Naive thymus-derived CD8-positive, alpha-beta T cell (primary cell): ENCODE measurements at regions not wholly inside any gene's neighbourhood (a gene's known extent, or its start where the extent isn't known, plus 50 kb on each side); places are given as distances from the start of the nearest gene placed in this dataset.

Experiments used
- ATAC-seq, 2 donors: fragments of 150-1000 bp; cut with Tn5 transposase in 1 of 2; sonication (Bioruptor Pico), chemical (Tn5 transposase) in 1 of 2; 1 replicate in 1 of 2; 2 replicates in 1 of 2; pipeline ENCODE4 v1.10.0; 2021; ENCODE audit warnings: mild to moderate bottlenecking in 2 of 2, moderate library complexity in 2 of 2
- POLR2A ChIA-PET: fragments of 350-600 bp; sonication (Branson Sonifier 250); formaldehyde crosslinking; loops from one replicate; lab custom pipeline; 2021; ENCODE audit warnings: antibody characterized with exemption; lab: Charles Lee
- DNase-seq, 10 donors: peaks; one replicate each; pipeline versions ENCODE4 v3.0.0 to v3.0.0-alpha.2; 2020 to 2022
- H3K27ac Mint-ChIP-seq, 10 donors: one replicate each; pipeline ENCODE4 v1.8.0; 2020 to 2022; ENCODE audit warnings: mild to moderate bottlenecking in 10 of 10, mixed read lengths in 10 of 10, moderate library complexity in 4 of 10, inconsistent platforms in 1 of 10
- H3K27me3 Mint-ChIP-seq, 5 donors: one replicate each; pipeline ENCODE4 v1.8.0; 2021 to 2022; ENCODE audit warnings: mixed read lengths in 5 of 5
- H3K36me3 Mint-ChIP-seq, 3 donors: one replicate each; pipeline ENCODE4 v1.8.0; 2020 to 2022; ENCODE audit warnings: mixed read lengths in 3 of 3, mild to moderate bottlenecking in 2 of 3, inconsistent platforms in 1 of 3
- H3K4me1 Mint-ChIP-seq, 4 donors: one replicate each; pipeline ENCODE4 v1.8.0; 2021 to 2022; ENCODE audit warnings: mixed read lengths in 4 of 4
- H3K4me3 Mint-ChIP-seq, 10 donors: one replicate each; pipeline ENCODE4 v1.8.0; 2020 to 2022; ENCODE audit warnings: mild to moderate bottlenecking in 10 of 10, mixed read lengths in 10 of 10, moderate library complexity in 6 of 10, inconsistent platforms in 1 of 10
- H3K9me3 Mint-ChIP-seq, 9 donors: one replicate each; pipeline ENCODE4 v1.8.0; 2020 to 2022; ENCODE audit warnings: mixed read lengths in 9 of 9, mild to moderate bottlenecking in 3 of 9, inconsistent platforms in 1 of 9, moderate library complexity in 1 of 9

DNA sequence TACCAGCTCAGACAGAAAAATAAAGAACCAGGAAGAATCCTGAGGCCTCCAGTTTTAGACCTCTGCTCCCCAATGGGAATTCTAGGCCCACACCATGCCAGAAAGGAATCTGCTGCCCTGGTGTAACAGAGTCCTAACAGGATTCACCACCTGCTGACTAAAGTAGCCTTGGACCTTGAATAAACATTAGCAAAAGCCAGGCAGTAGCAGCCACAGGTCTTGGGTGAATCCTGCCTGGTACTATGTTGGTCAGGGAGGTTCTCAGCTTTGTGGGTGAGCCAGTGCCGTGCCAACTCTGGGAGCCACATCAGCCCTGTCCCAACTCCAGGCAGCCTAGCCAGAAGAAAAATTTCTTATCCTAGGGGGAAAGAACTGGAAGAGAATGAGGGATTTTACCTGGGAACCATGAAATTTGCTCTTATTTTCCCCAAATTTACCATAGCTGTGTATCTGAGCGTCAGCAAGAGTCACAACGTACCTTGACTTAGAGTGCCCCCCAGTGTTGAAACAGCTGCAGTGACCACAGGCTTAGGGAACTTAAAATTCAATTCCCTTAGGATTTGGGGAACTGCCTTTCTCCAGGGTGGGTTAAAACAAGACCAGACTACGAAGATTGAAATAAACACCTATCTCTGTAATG, 1895.6 kb upstream of the PRR20A start:
- Mint-ChIP-seq H3K9me3 (peaks cover 3 to 58% (median 19%) of the 10 kb centered on the region in 9 donors), H3K27ac (no peak overlapping the region), H3K27me3 (no peaks in the 10 kb centered on the region), H3K4me3 (no peak overlapping the region), H3K36me3 (peaks cover 0 to 8% (median 0%) of the 10 kb centered on the region in 3 donors), H3K4me1 (no peaks in the 10 kb centered on the region)
- no peak for ATAC-seq
- POLR2A ChIA-PET = no interaction called here
- no peak for DNase-seq

DNA sequence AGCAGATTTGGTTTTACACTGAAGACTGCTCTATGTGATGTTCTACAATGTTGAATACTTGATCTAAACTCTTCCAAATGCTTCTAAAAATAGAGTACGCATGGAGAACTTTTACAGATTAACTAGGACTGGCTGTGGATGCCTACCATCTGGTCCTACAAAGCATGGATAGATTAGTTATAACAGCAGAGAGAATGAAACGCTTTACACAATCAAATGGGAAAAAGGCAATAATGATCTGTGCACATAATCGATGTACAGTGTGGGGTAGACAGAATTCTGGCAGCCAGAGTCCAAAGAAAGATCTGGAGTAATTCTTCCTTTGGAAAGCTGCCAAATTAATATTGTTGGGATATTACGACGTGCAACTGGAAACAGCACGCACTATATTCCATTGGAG, 1885.5 kb upstream of the PRR20A start:
- Mint-ChIP-seq H3K36me3 (peaks cover 0 to 12% (median 0%) of the 10 kb centered on the region in 3 donors), H3K9me3 (peaks cover 13 to 46% (median 23%) of the 10 kb centered on the region in 9 donors), H3K4me1 (no peaks in the 10 kb centered on the region), H3K27me3 (no peaks in the 10 kb centered on the region), H3K4me3 (no peak overlapping the region), H3K27ac (no peak overlapping the region)
- no peak for ATAC-seq
- DNase-seq = no peak
- POLR2A ChIA-PET = no interaction called here

DNA sequence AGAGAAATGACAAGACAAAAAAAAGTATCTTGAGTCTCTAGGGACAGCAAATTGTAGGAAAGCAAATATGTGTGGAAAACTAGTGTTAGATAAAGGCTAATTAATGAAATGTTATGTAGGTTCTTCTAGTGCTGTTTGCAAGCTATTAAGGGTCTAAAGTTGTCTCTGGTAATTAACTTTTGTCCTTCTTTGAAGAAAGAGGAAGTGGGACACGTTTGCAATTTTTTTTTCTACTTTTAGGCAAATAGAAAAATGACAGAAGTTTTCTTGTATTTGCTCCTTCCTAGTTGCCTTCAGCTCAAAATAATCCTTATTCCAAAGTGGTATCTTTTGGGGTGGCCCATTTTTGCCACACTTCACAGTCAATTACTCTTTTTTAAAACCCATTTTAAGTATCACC, 1877.7 kb upstream of the PRR20A start:
- H3K36me3 Mint-ChIP-seq = peaks cover 0 to 7% (median 0%) of the 10 kb centered on the region in 3 donors
- H3K27ac Mint-ChIP-seq = no peak overlapping the region
- no peak overlapping the region for H3K4me3 Mint-ChIP-seq
- no peaks in the 10 kb centered on the region for H3K4me1 Mint-ChIP-seq
- H3K9me3 Mint-ChIP-seq = peaks cover 3 to 42% (median 12%) of the 10 kb centered on the region in 9 donors
- POLR2A ChIA-PET = no interaction called here
- no peak for DNase-seq
- ATAC-seq = no peak
- no peaks in the 10 kb centered on the region for H3K27me3 Mint-ChIP-seq

DNA sequence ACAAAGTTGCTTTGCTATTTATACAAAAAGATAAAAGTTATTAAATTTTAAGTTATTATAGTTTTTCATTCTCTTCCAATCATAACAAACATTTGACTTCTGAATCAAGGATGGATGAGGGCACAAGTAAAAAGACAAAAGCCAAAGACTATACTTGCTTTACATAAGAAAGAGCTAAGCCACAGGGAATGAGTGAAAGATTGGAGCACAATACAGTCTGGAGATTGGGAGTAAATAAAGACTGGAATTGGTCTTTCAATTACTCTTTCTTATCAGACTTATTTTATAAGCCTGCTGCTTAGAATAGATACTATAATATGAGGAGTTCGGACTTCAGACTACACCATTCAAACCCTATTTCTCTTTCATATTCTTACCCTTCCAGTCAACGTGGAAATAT, 1874.1 kb upstream of the PRR20A start:
- POLR2A ChIA-PET = no interaction called here
- H3K9me3 Mint-ChIP-seq = peaks cover 1 to 40% (median 16%) of the 10 kb centered on the region in 9 donors
- H3K27ac Mint-ChIP-seq = no peak overlapping the region
- H3K27me3 Mint-ChIP-seq = no peaks in the 10 kb centered on the region
- no peaks in the 10 kb centered on the region for H3K4me1 Mint-ChIP-seq
- DNase-seq (no peak), ATAC-seq (no peak)
- no peaks in the 10 kb centered on the region for H3K36me3 Mint-ChIP-seq
- no peak overlapping the region for H3K4me3 Mint-ChIP-seq

DNA sequence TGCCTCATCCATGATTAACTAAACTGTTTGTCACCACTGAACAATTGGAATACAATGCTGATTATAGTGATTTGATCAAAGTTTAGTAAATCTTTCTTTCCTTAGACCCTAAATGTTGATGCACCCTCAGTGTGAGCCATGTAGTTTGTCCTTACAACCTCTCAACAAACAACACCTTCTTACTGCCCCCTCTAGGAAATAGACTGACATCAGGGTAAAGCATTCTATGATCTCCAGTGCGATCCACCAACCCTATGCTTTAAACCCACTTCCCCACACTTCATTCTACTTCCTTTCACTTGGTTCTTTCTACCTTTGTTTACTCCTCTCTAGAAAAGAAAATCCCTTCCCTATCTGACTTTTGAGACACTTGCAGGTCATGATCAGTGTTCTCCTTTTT, 1842.5 kb upstream of the PRR20A start:
- Mint-ChIP-seq H3K9me3 (peaks cover 6 to 45% (median 22%) of the 10 kb centered on the region in 9 donors), H3K4me3 (no peak overlapping the region), H3K36me3 (peaks cover 0 to 8% (median 0%) of the 10 kb centered on the region in 3 donors), H3K27me3 (no peaks in the 10 kb centered on the region), H3K27ac (no peak overlapping the region), H3K4me1 (no peaks in the 10 kb centered on the region)
- ATAC-seq = no peak
- POLR2A ChIA-PET = no interaction called here
- no peak for DNase-seq

DNA sequence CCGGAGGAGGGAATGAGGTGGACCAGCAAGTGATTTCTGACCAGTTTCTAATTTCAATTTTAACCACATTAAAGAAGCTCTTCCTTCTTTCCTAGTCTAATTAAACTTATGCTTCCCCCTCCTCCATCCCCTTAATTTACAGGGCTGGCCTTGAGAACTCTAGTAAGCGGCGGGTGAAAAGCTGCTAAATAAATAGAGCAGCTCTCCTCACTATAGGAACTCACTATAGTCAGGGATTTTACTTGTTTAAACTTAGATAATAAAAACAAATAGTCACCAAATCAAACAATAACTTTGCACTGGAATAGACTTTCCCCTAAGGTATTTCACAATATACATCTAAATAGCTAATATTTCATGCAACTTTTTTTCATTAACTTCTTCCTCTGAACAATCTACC, 1838.2 kb upstream of the PRR20A start:
- DNase-seq = no peak
- Mint-ChIP-seq H3K36me3 (peaks cover 0 to 3% (median 0%) of the 10 kb centered on the region in 3 donors), H3K4me3 (no peak overlapping the region), H3K27me3 (no peaks in the 10 kb centered on the region), H3K9me3 (peaks cover 4 to 22% (median 13%) of the 10 kb centered on the region in 9 donors), H3K27ac (no peak overlapping the region), H3K4me1 (no peaks in the 10 kb centered on the region)
- POLR2A ChIA-PET = no interaction called here
- no peak for ATAC-seq

DNA sequence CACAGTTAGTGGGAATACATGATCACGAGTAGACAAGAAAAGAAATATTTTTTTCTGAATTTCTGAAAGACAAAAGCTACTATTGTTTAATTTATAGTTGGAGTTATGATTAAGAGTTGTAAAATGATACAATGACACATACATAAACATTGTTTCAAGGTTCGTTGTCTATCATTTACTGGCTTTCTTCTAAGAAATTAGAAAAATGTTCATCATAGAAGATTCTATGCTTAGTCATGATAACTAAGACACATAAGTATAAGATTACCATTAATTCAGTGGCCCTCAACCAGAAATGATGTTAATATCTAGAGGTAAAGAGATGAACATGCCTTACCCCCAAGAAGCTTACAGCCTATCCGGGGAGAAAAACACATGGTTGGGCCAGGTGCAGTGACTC, 1832.8 kb upstream of the PRR20A start:
- ATAC-seq = no peak
- Mint-ChIP-seq H3K27me3 (no peaks in the 10 kb centered on the region), H3K4me1 (no peaks in the 10 kb centered on the region), H3K36me3 (no peaks in the 10 kb centered on the region), H3K4me3 (no peak overlapping the region), H3K27ac (no peak overlapping the region), H3K9me3 (peaks cover 0 to 16% (median 9%) of the 10 kb centered on the region in 9 donors)
- POLR2A ChIA-PET = no interaction called here
- DNase-seq = no peak

DNA sequence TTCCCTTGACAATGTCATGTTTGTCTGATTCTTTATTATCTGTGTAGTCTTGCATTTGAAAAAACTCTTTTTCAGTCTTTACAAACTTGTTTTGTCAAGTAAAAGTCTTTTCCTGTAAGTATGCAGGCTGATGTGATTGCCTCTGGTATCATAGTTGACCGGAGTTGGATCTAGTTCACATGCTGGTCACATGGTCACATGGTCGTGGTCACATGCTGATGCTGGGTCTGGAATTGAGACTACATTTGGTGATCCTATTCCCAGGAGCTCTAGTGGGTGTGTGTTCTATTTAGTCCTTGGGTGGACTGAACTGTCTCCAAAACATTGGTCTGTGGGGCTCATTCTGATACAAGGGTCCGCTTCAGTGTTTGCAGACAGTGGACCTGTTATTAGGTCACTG, 1798.8 kb upstream of the PRR20A start:
- no peak overlapping the region for H3K4me3 Mint-ChIP-seq
- no peak for ATAC-seq
- no peak overlapping the region for H3K27ac Mint-ChIP-seq
- H3K27me3 Mint-ChIP-seq = no peaks in the 10 kb centered on the region
- H3K4me1 Mint-ChIP-seq = no peaks in the 10 kb centered on the region
- peaks cover 0 to 59% (median 14%) of the 10 kb centered on the region in 9 donors for H3K9me3 Mint-ChIP-seq
- no peaks in the 10 kb centered on the region for H3K36me3 Mint-ChIP-seq
- POLR2A ChIA-PET = no interaction called here
- DNase-seq = no peak

DNA sequence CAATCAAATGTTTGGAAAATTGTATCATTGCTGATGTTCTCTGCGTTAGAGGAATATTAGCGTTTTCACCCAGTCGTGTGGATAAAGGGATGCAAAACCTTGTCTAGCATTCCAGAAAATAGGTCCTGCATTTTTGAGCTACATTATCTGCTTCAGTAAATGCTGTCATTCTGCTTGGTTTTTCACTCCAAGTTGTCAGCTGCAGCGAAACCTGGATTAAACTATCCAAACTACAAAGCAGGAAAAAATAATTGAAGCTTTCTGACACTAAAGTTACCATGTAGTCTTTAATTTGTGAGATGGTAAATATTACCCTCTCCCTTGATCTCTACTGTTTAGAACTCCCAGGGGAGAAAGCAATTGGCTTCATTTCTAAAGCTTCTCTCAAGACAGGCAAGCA, 1795.5 kb upstream of the PRR20A start:
- DNase-seq (no peak), ATAC-seq (no peak)
- Mint-ChIP-seq H3K4me1 (no peaks in the 10 kb centered on the region), H3K36me3 (no peaks in the 10 kb centered on the region), H3K27me3 (no peaks in the 10 kb centered on the region), H3K4me3 (no peak overlapping the region), H3K9me3 (peaks cover 1 to 36% (median 18%) of the 10 kb centered on the region in 9 donors), H3K27ac (no peak overlapping the region)
- POLR2A ChIA-PET = no interaction called here

DNA sequence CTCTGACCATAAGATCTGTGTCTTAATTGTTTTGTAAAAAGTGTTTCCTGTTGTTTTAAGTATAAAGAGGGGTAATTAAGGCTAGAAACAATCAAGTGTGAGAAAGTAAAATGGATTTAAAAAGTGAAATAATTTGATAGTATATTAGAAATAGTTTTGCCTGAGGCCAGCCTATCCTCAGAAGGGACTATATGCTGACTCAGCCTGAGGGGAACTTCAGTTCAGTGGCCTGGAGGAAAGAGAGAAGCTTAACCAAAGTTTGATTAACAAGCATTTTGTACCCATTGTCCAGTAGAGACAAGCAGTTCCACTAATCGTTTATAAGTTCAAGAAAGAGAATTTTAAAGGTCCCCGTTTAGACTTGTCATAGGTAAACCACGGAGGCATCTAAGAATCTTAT, 1793.2 kb upstream of the PRR20A start:
- peaks cover 1 to 23% (median 14%) of the 10 kb centered on the region in 9 donors for H3K9me3 Mint-ChIP-seq

DNA sequence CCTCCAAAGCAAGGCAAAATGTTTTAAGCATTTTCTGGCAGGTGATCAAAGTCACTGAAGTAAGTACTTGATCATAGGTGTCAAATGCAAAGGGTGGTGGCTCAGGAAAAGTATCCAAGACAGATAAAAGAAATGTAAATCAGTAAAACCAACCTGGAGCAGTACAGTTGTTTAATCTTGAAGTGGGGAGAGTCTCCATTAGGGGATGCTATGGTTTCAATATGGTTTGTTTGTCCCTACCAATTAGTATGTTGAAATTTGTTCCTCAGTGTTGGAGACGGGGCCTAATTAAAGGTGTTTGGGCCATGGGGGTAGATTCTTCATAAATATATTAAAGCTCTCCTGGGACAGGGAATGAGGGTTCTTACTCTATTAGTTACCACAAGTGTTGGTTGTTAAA, 1781.7 kb upstream of the PRR20A start:
- H3K9me3 Mint-ChIP-seq = peaks cover 0 to 15% (median 7%) of the 10 kb centered on the region in 9 donors
- peaks cover 0 to 3% (median 0%) of the 10 kb centered on the region in 3 donors for H3K36me3 Mint-ChIP-seq
- no peak for ATAC-seq
- no peaks in the 10 kb centered on the region for H3K4me1 Mint-ChIP-seq
- POLR2A ChIA-PET = no interaction called here
- no peak overlapping the region for H3K27ac Mint-ChIP-seq
- H3K27me3 Mint-ChIP-seq = no peaks in the 10 kb centered on the region
- no peak for DNase-seq
- H3K4me3 Mint-ChIP-seq = no peak overlapping the region

More for the DNA sequence above, 1793.2 kb upstream of the PRR20A start:
- no peaks in the 10 kb centered on the region for H3K4me1 Mint-ChIP-seq
- no peaks in the 10 kb centered on the region for H3K27me3 Mint-ChIP-seq
- no peak overlapping the region for H3K27ac Mint-ChIP-seq
- POLR2A ChIA-PET = no interaction called here
- ATAC-seq (no peak), DNase-seq (no peak)
- no peaks in the 10 kb centered on the region for H3K36me3 Mint-ChIP-seq
- H3K4me3 Mint-ChIP-seq = no peak overlapping the region

DNA sequence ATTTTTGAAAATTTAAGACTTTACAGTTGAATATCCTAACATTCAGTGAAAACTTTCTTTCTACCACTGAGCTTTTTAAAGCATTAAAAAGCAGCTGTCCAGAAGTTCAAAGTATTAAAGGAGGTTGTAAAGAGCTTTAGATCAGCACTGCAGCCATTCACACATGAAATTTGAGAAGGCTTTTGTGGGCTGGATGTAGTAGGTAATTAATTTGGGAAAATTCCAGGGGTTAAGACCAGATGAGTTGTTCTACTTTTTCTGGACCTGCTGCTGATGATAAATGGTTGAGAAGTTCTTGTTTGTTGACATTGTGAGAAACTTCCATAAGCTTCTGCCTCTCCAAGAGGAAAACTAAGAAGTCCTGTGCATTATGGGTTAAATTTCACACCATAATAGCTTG, 1779.6 kb upstream of the PRR20A start:
- Mint-ChIP-seq H3K27ac (no peak overlapping the region), H3K36me3 (peaks cover 0 to 3% (median 0%) of the 10 kb centered on the region in 3 donors), H3K4me3 (no peak overlapping the region), H3K4me1 (no peaks in the 10 kb centered on the region), H3K9me3 (peaks cover 0 to 29% (median 9%) of the 10 kb centered on the region in 9 donors), H3K27me3 (no peaks in the 10 kb centered on the region)
- ATAC-seq (no peak), DNase-seq (no peak)
- POLR2A ChIA-PET = no interaction called here

DNA sequence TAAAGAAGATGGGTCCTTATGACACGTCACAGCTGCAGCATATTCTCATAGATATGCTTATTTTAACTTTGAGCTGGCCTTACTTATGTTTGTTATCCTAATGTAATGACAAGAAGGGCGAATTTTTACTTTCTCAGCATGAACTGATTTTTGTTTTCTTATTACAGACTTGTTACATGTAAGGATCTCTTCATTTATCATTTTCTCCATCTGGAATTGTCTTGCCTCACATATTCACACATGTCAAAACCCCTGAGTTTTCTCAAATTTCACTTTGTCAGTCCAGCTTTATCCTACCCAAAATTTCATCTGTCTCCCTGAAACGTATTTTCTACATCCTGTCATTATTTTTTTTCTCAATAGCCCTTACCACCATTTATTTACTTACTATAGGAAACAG, 1774.0 kb upstream of the PRR20A start:
- Mint-ChIP-seq H3K4me1 (no peaks in the 10 kb centered on the region), H3K4me3 (no peak overlapping the region), H3K36me3 (peaks cover 0 to 3% (median 0%) of the 10 kb centered on the region in 3 donors), H3K9me3 (peaks cover 0 to 19% (median 9%) of the 10 kb centered on the region in 9 donors), H3K27me3 (no peaks in the 10 kb centered on the region), H3K27ac (no peak overlapping the region)
- POLR2A ChIA-PET = no interaction called here
- ATAC-seq = no peak
- DNase-seq = no peak

GRCh38 chr13:55394470-55394869, 1746.2 kb upstream of the PRR20A start:
- H3K9me3 Mint-ChIP-seq = peaks cover 0 to 28% (median 13%) of the 10 kb centered on the region in 9 donors
- no peaks in the 10 kb centered on the region for H3K27me3 Mint-ChIP-seq
- no peak overlapping the region for H3K4me3 Mint-ChIP-seq
- ATAC-seq (no peak), DNase-seq (no peak)
- POLR2A ChIA-PET = no interaction called here
- H3K4me1 Mint-ChIP-seq = no peaks in the 10 kb centered on the region
- peaks cover 0 to 6% (median 0%) of the 10 kb centered on the region in 3 donors for H3K36me3 Mint-ChIP-seq
- H3K27ac Mint-ChIP-seq = no peak overlapping the region
